NCI-H1092 treated with DMSO at 0.1 percent for 48 hours (cell line): ENCODE measurements at regions not wholly inside any gene's neighbourhood (a gene's known extent, or its start where the extent isn't known, plus 50 kb on each side); places are given as distances from the start of the nearest gene placed in this dataset.
"Not testable (repeated sequence)": the region's sequence is repeated elsewhere in the genome, so short reads cannot be mapped to it uniquely, and the experiment has no call there.

Experiments used
- DNase-seq: peaks from one replicate; lab custom pipeline; 2025; lab: John Stamatoyannopoulos, UW

GRCh38 chr11:64428693-64429092 lies 69.7 kb downstream of the RPS6KA4 start:
- DNase-seq, result no peak

DNA sequence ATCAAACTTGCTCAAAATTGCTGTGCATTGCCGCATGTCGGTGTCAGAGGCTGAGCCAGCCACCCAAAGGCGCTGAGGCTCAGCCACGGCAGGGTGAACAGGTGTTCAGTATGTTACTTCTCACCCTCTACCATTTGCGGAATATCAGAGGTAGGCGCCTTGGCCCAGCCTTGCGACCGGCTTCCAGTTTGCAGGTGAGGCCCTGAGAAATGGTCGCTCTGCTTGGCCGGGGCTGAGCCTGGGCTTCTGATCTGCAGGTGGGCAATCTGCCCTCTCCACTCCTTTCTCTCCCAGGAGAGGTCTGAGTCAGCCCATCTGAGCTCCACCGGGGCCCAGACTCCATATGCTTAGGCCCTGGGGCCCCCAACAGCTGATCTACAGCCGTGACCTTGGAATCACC lies 71.0 kb downstream of the RPS6KA4 start:
- DNase-seq, result no peak

GRCh38 chr11:64430645-64431044 lies 71.7 kb downstream of the RPS6KA4 start:
- no peak for DNase-seq

GRCh38 chr11:64436000-64436399 lies 77.0 kb downstream of the RPS6KA4 start:
- no peak for DNase-seq

GRCh38 chr11:64437426-64437825 lies 78.5 kb downstream of the RPS6KA4 start:
- no peak for DNase-seq

- no peak for DNase-seq
These were observed 80.2 kb downstream of the RPS6KA4 start for GRCh38 chr11:64438986-64439771.

- not testable (repeated sequence) for DNase-seq
These were observed 81.0 kb downstream of the RPS6KA4 start for GRCh38 chr11:64439772-64440491.

- no peak for DNase-seq
These were observed 82.2 kb downstream of the RPS6KA4 start for GRCh38 chr11:64441127-64441526.

DNA sequence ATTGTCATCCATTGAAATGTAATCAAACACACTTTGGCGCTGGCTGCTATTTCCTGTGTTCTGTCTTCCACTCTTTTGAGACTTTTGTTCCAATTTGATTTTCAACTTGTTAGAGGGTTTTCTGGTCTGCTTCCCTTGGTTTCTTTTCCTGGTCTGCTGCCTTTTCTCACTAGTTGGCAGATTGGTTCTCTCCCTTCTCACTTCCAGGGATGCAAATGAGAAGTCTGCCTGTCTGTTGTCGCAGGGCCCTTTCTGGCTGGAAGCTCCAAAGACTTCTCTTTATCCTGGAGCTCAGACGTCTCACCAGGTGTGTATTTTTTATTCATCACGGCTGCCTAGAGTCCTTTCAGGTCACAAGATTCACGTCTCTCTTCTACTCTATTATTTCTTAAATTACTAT lies 84.0 kb downstream of the RPS6KA4 start:
- DNase-seq, result no peak

- DNase-seq, result no peak
These were observed 86.0 kb downstream of the RPS6KA4 start for GRCh38 chr11:64444838-64445441.

GRCh38 chr11:64445651-64446050 lies 86.7 kb downstream of the RPS6KA4 start:
- no peak for DNase-seq

GRCh38 chr11:64447831-64448598 lies 89.1 kb downstream of the RPS6KA4 start:
- no peak for DNase-seq

DNA sequence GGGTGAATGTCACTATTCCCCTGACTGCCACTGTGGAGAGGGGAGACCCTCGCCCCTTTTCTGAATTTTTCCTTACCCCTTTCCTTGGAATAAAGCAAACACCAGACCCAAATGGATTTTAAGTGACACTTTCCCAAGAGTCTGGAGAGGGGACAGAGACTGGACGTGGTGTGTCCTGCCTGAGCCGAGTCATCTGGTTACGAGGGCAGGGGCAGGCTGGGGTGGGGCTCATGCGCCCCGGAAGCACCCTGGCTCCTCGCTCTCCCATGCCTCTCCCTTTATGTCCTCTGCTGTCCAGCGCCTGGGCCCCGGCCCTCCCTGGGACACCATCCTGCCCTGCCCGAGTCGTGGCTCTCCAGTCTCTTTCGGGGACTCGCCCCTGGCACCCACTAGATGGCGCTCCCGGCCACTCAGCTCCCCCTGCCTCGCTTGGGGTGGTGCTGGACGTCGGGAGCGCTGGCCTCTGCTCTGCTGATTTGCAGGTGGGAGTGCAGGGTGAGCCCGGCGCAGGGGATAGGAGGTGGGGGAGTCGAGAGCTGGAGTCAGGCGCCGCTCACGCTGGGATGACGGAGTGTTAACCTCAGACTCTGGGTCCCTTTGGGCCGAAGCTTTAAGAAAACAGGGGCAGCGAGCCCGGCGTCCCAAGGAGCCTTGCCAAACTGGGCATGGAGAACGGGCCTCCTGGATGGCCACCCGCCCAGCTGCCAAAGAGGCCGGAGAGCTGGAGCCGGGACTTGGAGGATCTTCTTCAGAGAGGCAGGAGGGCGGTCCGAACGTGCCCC lies 89.8 kb downstream of the RPS6KA4 start:
- peak; percentile 67 for DNase-seq

GRCh38 chr11:64449381-64450167 lies 90.6 kb downstream of the RPS6KA4 start:
- peak; percentile 58 for DNase-seq

GRCh38 chr11:64450168-64450560 lies 91.2 kb downstream of the RPS6KA4 start:
- DNase-seq, result no peak

- no peak for DNase-seq
These were observed 92.9 kb downstream of the RPS6KA4 start for GRCh38 chr11:64451856-64452255.

GRCh38 chr11:64453466-64453865 lies 94.5 kb downstream of the RPS6KA4 start:
- no peak for DNase-seq

DNA sequence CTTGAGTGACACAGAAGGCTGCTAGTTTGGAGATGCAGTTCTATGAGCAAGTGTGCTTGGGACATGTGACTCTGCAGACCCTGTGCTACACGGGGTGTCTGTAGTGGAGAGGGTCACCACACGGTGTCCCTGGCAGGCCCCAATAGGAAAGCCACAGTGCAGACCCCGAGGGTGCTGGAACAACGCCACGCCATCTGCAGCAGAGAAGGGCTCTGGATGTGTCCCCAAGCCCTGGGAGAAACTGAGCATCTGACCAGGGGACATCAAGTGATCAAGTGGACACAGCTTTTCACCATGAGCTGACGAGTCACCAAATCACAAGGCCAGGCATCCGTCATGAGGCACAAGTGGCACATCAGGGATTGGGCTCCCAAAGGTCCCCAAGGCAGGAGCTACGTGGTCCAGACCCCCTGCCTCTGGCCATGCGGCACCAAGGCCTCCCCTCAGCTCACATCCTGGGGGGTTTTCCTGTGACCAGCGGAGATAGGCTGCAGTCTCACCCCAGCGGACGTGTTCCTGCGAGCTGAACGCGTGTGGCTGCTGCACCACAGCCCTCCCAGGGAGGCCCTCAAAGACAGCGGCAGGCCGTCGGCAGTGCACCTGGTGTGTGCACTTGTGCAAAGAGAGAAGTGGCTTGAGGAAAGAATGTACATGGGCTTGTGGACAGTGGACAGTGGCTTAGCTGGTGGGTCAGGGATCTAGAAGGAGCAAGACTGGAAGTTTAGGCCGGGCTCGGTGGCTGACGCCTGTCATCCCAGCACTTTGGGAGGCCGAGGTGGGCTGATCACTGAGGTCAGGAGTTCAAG lies 96.7 kb downstream of the RPS6KA4 start:
- no peak for DNase-seq

- DNase-seq, result no peak
These were observed 97.8 kb downstream of the RPS6KA4 start for GRCh38 chr11:64456509-64457320.
